ENCODE measurements at regions not wholly inside any gene's neighbourhood (a gene's known extent, or its start where the extent isn't known, plus 50 kb on each side); places are given as distances from the start of the nearest gene placed in this dataset.

GRCh38 chr6:167572106-167572505, 247.2 kb downstream of the TTLL2 start:
- TF ChIP-seq POLR2A (IDR thresholded peaks at IDR 0.05; ENCODE audit: extremely low read depth, insufficient read length) (no peak), CTCF (IDR thresholded peaks at IDR 0.05; ENCODE audit: low read depth, low read length) (no peak), MYC (IDR thresholded peaks at IDR 0.05; ENCODE audit: low read depth, low read length) (no peak)

Data from NB4 (cell line).